GM12878 (cell line): ENCODE measurements at regions not wholly inside any gene's neighbourhood (a gene's known extent, or its start where the extent isn't known, plus 50 kb on each side); places are given as distances from the start of the nearest gene placed in this dataset.

Source experiments
- ATAC-seq: fragments of 200-7000 bp; cut with Tn5 transposase; 3 replicates; pipeline ENCODE4 v1.9.1; 2020; ENCODE audit warnings: mild to moderate bottlenecking, moderate library complexity
- BruUV-seq: library from RNA; stranded (reverse); fragments of 400-500 nt; replicated peaks from 2 replicates; lab custom pipeline; 2021; lab: Mats Ljungman, UMichigan
- CTCF ChIA-PET: fragments of 300-600 bp; sonication (Branson Sonifier 250); formaldehyde crosslinking; extraction: SDS; loops from one replicate; lab custom pipeline; 2021; ENCODE audit warnings: inconsistent platforms; lab: Yijun Ruan, JAX
- POLR2A ChIA-PET: fragments of 350-600 bp; formaldehyde crosslinking; extraction: SDS; loops from one replicate; lab custom pipeline; 2021; ENCODE audit warnings: inconsistent platforms; lab: Charles Lee
- RAD21 ChIA-PET: fragments of 300-600 bp; sonication (Branson Sonifier 250); formaldehyde crosslinking; loops from one replicate; lab custom pipeline; 2023; ENCODE audit warnings: antibody characterized with exemption; ENCODE audit not compliant: unreplicated experiment; lab: Charles Lee
- SMC1A ChIA-PET: fragments of 300-600 bp; sonication (Branson Sonifier 250); formaldehyde crosslinking; loops from one replicate; lab custom pipeline; 2023; ENCODE audit not compliant: unreplicated experiment, uncharacterized antibody; lab: Charles Lee
- DNase-seq: peaks from one replicate; pipeline ENCODE4 v3.0.0-alpha.2; 2011; ENCODE audit warnings: low read depth, low spot score
- FAIRE-seq: peaks from 3 replicates; lab custom pipeline; 2011; peaks lifted over from hg19 to GRCh38; lab: Jason Lieb, UNC
- H2AFZ ChIP-seq: 2 replicates; pipeline ENCODE4 v1.6.0; 2011; ENCODE audit warnings: low read depth, low read length, control low read depth; ENCODE audit not compliant: control insufficient read depth
- H3K27ac ChIP-seq: 2 replicates; pipeline ENCODE4 v1.5.1; 2011; ENCODE audit warnings: control low read depth; ENCODE audit not compliant: control insufficient read depth, insufficient read depth
- H3K27me3 ChIP-seq, 2 experiments: replicated peaks in 1 of 2; 2 replicates each; pipeline versions ENCODE4 v1.6.0 to v1.6.1; 2011; ENCODE audit warnings: low read length in 1 of 2; ENCODE audit not compliant: control insufficient read depth in 2 of 2, insufficient read depth in 2 of 2
- H3K36me3 ChIP-seq, 2 experiments: 2 replicates each; pipeline ENCODE4 v1.5.1; 2011; ENCODE audit warnings: low read length in 1 of 2; ENCODE audit not compliant: control insufficient read depth in 2 of 2, insufficient read depth in 2 of 2
- H3K4me1 ChIP-seq: 2 replicates; pipeline ENCODE4 v1.6.1; 2011; ENCODE audit warnings: mild to moderate bottlenecking, low read length, moderate library complexity, mixed read lengths; ENCODE audit not compliant: control insufficient read depth, insufficient read depth
- H3K4me2 ChIP-seq: 2 replicates; pipeline ENCODE4 v1.6.0; 2011; ENCODE audit warnings: control low read depth; ENCODE audit not compliant: control insufficient read depth, insufficient read depth
- H3K4me3 ChIP-seq: fragments of 200-600 bp; sonication (generic); 2 replicates; pipeline ENCODE4 v1.5.1; 2016
- H3K79me2 ChIP-seq: 2 replicates; pipeline ENCODE4 v1.6.0; 2011; ENCODE audit warnings: low read length; ENCODE audit not compliant: control insufficient read depth, insufficient read depth
- H3K9ac ChIP-seq: 2 replicates; pipeline ENCODE4 v1.8.0; 2011; ENCODE audit warnings: low read length, control low read depth, mixed read lengths; ENCODE audit not compliant: control insufficient read depth, insufficient read depth
- H3K9me3 ChIP-seq: replicated peaks from 3 replicates; pipeline ENCODE4 v1.5.1; 2011; ENCODE audit warnings: mild to moderate bottlenecking, low read length; ENCODE audit not compliant: control insufficient read depth, insufficient read depth
- H4K20me1 ChIP-seq: 2 replicates; pipeline ENCODE4 v1.6.0; 2011; ENCODE audit not compliant: control insufficient read depth, insufficient read depth
- ATF7 ChIP-seq: fragments of 450-650 bp; IDR thresholded peaks from 2 replicates; pipeline ENCODE4 v1.6.1; 2016; ENCODE audit warnings: low read depth, mild to moderate bottlenecking
- CHD4 ChIP-seq: fragments of 200-600 bp; sonication (generic); IDR thresholded peaks from 2 replicates; pipeline ENCODE4 v1.6.1; 2016; ENCODE audit warnings: mild to moderate bottlenecking
- FOXM1 ChIP-seq: IDR thresholded peaks from 2 replicates; pipeline ENCODE4 v1.6.1; 2012; ENCODE audit warnings: low read depth, mild to moderate bottlenecking, inconsistent platforms, low read length, moderate library complexity
- NR2F1 ChIP-seq: fragments of 450-650 bp; conservative IDR thresholded peaks from 2 replicates; pipeline ENCODE4 v1.6.1; 2017; ENCODE audit warnings: mild to moderate bottlenecking
- RFX5 ChIP-seq: IDR thresholded peaks from 2 replicates; pipeline ENCODE4 v1.6.1; 2011; ENCODE audit warnings: low read depth, low read length, improper control_type of control experiment
- RUNX3 ChIP-seq: IDR thresholded peaks from 2 replicates; pipeline ENCODE4 v1.6.1; 2012; ENCODE audit warnings: low read length, inconsistent platforms
- SIX5 ChIP-seq: IDR thresholded peaks from 2 replicates; pipeline ENCODE4 v1.6.1; 2011; ENCODE audit warnings: mild to moderate bottlenecking, low read depth, low read length, moderate library complexity; ENCODE audit not compliant: severe bottlenecking
- SMAD1 ChIP-seq: fragments of 450-650 bp; IDR thresholded peaks from 2 replicates; pipeline ENCODE4 v1.6.1; 2018; ENCODE audit warnings: mild to moderate bottlenecking, low read depth; ENCODE audit not compliant: partially characterized antibody
- SPI1 ChIP-seq: IDR thresholded peaks from 2 replicates; pipeline ENCODE4 v1.6.1; 2011; ENCODE audit warnings: low read depth, mild to moderate bottlenecking, low read length, moderate library complexity, borderline replicate concordance; ENCODE audit not compliant: insufficient read depth
- TCF12 ChIP-seq: IDR thresholded peaks from 2 replicates; pipeline ENCODE4 v1.6.1; 2011; ENCODE audit warnings: low read depth, mild to moderate bottlenecking, low read length
- WGBS: methylation state at CpG from one replicate; pipeline ENCODE4 v1.1.6; 2016; ENCODE audit warnings: low lambda C conversion rate; ENCODE audit not compliant: insufficient replicate concordance, insufficient coverage; ENCODE audit errors: missing lambda C conversion rate; 5-methylcytosine and 5-hydroxymethylcytosine counted together
- in situ Hi-C: fragments of 300-500 bp; cut with MboI; formaldehyde crosslinking; loops from 9 replicates; pipeline ENCODE4 v1.14.3; 2018; ENCODE audit warnings: mixed read lengths
- intact Hi-C: fragments of 100-400 bp; cut with micrococcal nuclease; formaldehyde crosslinking; loops from one replicate; pipeline ENCODE4 v1.14.2; 2022; ENCODE audit not compliant: unreplicated experiment
- TF ChIP-seq, protein P1 (sequence below): IDR thresholded peaks from 2 replicates; pipeline ENCODE4 v1.6.1; 2012; ENCODE audit warnings: improper control_type of control experiment, low read depth, low read length; ENCODE audit not compliant: insufficient replicate concordance
- TF ChIP-seq, protein P2 (sequence below): fragments of 450-650 bp; IDR thresholded peaks from 2 replicates; pipeline ENCODE4 v1.6.1; 2016; ENCODE audit warnings: mild to moderate bottlenecking, moderate library complexity, borderline replicate concordance

DNA sequence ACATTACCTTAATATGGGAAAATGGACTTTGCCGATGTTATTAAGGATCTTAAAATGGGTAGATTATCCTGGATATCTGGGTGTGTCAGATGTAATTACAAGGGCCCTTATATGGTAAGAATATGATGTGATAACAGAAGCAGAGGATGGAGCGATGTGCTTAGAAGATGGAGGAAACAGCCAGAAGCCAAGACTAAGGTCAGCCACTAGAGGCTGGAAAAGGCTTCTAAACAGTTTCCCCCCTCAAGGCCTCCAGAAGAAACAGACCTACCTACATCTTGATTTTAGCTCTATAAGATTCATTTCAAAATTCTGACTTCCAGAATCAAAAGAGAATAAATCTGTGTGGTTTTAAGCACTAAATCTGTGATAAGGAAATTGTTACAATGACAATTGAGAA, 131.9 kb downstream of the CAAP1 start (continued):
- TF ChIP-seq, protein P1, sequence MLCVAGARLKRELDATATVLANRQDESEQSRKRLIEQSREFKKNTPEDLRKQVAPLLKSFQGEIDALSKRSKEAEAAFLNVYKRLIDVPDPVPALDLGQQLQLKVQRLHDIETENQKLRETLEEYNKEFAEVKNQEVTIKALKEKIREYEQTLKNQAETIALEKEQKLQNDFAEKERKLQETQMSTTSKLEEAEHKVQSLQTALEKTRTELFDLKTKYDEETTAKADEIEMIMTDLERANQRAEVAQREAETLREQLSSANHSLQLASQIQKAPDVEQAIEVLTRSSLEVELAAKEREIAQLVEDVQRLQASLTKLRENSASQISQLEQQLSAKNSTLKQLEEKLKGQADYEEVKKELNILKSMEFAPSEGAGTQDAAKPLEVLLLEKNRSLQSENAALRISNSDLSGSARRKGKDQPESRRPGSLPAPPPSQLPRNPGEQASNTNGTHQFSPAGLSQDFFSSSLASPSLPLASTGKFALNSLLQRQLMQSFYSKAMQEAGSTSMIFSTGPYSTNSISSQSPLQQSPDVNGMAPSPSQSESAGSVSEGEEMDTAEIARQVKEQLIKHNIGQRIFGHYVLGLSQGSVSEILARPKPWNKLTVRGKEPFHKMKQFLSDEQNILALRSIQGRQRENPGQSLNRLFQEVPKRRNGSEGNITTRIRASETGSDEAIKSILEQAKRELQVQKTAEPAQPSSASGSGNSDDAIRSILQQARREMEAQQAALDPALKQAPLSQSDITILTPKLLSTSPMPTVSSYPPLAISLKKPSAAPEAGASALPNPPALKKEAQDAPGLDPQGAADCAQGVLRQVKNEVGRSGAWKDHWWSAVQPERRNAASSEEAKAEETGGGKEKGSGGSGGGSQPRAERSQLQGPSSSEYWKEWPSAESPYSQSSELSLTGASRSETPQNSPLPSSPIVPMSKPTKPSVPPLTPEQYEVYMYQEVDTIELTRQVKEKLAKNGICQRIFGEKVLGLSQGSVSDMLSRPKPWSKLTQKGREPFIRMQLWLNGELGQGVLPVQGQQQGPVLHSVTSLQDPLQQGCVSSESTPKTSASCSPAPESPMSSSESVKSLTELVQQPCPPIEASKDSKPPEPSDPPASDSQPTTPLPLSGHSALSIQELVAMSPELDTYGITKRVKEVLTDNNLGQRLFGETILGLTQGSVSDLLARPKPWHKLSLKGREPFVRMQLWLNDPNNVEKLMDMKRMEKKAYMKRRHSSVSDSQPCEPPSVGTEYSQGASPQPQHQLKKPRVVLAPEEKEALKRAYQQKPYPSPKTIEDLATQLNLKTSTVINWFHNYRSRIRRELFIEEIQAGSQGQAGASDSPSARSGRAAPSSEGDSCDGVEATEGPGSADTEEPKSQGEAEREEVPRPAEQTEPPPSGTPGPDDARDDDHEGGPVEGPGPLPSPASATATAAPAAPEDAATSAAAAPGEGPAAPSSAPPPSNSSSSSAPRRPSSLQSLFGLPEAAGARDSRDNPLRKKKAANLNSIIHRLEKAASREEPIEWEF = no peak
- TF ChIP-seq SMAD1 = no peak
- no peak for TF ChIP-seq TCF12

DNA sequence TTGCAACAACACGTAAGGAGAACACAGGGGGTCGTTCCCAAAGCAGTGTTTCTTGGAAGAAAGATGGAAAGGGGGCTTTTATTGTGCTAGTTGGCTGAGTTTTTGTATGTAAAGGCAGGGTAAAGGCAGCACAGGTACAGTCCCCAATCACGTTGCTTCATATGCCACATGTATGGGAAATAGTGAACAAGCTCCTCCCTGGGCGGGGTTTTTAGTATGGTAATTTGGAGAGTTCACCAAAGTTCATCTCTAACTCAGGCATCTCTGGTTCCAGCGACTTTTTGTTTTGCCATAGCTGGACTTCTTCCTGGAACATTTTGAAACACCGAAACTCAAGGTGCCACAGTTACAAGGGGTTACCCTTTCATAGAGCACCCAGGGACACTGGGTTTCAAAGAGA, 133.9 kb downstream of the CAAP1 start:
- in situ Hi-C loops = no loop called here
- WGBS = 8% methylated on average over 6 of the region's 6 CpGs
- BruUV-seq = no TSS peak
- TF ChIP-seq RFX5 = no peak
- TF ChIP-seq SPI1 = no peak
- TF ChIP-seq FOXM1 = no peak
- TF ChIP-seq RUNX3 = no peak
- no peak for TF ChIP-seq SIX5
- no peak for TF ChIP-seq NR2F1
- no peak for TF ChIP-seq ATF7
- no peak for TF ChIP-seq CHD4
- TF ChIP-seq, protein P2, sequence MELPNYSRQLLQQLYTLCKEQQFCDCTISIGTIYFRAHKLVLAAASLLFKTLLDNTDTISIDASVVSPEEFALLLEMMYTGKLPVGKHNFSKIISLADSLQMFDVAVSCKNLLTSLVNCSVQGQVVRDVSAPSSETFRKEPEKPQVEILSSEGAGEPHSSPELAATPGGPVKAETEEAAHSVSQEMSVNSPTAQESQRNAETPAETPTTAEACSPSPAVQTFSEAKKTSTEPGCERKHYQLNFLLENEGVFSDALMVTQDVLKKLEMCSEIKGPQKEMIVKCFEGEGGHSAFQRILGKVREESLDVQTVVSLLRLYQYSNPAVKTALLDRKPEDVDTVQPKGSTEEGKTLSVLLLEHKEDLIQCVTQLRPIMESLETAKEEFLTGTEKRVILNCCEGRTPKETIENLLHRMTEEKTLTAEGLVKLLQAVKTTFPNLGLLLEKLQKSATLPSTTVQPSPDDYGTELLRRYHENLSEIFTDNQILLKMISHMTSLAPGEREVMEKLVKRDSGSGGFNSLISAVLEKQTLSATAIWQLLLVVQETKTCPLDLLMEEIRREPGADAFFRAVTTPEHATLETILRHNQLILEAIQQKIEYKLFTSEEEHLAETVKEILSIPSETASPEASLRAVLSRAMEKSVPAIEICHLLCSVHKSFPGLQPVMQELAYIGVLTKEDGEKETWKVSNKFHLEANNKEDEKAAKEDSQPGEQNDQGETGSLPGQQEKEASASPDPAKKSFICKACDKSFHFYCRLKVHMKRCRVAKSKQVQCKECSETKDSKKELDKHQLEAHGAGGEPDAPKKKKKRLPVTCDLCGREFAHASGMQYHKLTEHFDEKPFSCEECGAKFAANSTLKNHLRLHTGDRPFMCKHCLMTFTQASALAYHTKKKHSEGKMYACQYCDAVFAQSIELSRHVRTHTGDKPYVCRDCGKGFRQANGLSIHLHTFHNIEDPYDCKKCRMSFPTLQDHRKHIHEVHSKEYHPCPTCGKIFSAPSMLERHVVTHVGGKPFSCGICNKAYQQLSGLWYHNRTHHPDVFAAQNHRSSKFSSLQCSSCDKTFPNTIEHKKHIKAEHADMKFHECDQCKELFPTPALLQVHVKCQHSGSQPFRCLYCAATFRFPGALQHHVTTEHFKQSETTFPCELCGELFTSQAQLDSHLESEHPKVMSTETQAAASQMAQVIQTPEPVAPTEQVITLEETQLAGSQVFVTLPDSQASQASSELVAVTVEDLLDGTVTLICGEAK = no peak

More for the DNA sequence above, 133.9 kb downstream of the CAAP1 start:
- no peak overlapping the region for H2AFZ ChIP-seq
- ChIA-PET RAD21 (no interaction called here), SMC1A (no interaction called here), POLR2A (no interaction called here), CTCF (no interaction called here)
- no peak for DNase-seq
- intact Hi-C loops = no loop called here
- no peaks in the 10 kb centered on the region for H4K20me1 ChIP-seq
- no peaks in the 10 kb centered on the region for H3K79me2 ChIP-seq
- no peak overlapping the region for H3K4me3 ChIP-seq
- no peak overlapping the region for H3K27ac ChIP-seq
- H3K9ac ChIP-seq = no peak overlapping the region
- no peak for ATAC-seq
- no peaks in the 10 kb centered on the region for H3K36me3 ChIP-seq
- no peak overlapping the region for H3K4me2 ChIP-seq
- no peaks in the 10 kb centered on the region for H3K27me3 ChIP-seq
- no peaks in the 10 kb centered on the region for H3K9me3 ChIP-seq
- H3K4me1 ChIP-seq = no peaks in the 10 kb centered on the region
- FAIRE-seq = no peak
